ENCODE measurements at regions not wholly inside any gene's neighbourhood (a gene's known extent, or its start where the extent isn't known, plus 50 kb on each side); places are given as distances from the start of the nearest gene placed in this dataset.
A peak's percentile ranks its signal among the peaks of the same experiment; 100 is the strongest.

GRCh38 chr16:49932434-49932833 lies 76.5 kb upstream of the ZNF423 start:
- no peak overlapping the region for H3K27ac ChIP-seq (ENCODE audit: insufficient read depth, low read length)
- no peaks in the 10 kb centered on the region for H3K9me3 ChIP-seq (ENCODE audit: control insufficient read depth, insufficient read depth, low read depth, low read length)
- no peaks in the 10 kb centered on the region for H3K36me3 ChIP-seq (ENCODE audit: control insufficient read depth, insufficient read depth, low read length)
- H3K4me3 ChIP-seq (replicated peaks in 1 of 4; ENCODE audit: control extremely low read depth in 1 of 4, insufficient read depth in 1 of 4, low read depth in 3 of 4, low read length in 4 of 4) = no peak overlapping the region
- no peaks in the 10 kb centered on the region for H3K4me1 ChIP-seq (ENCODE audit: control insufficient read depth, extremely low read depth, insufficient read depth, low read length)
- no peaks in the 10 kb centered on the region for H3K79me2 ChIP-seq (ENCODE audit: control insufficient read depth, insufficient read depth, low read length)
- TF ChIP-seq EZH2 (IDR thresholded peaks at IDR 0.05; ENCODE audit: low read length, missing control alignments) (no peak), CTCF (conservative IDR thresholded peaks at IDR 0.05 in 1 of 2, IDR thresholded peaks at IDR 0.05 in 1 of 2; ENCODE audit: low read depth in 1 of 2, low read length in 2 of 2) (no peak)
- H3K9ac ChIP-seq (ENCODE audit: insufficient read depth, low read length) = no peak overlapping the region
- no peaks in the 10 kb centered on the region for H3K27me3 ChIP-seq (ENCODE audit: control insufficient read depth, insufficient read depth, low read length)
- H2AFZ ChIP-seq (ENCODE audit: low read length) = no peak overlapping the region
- H3K4me2 ChIP-seq (ENCODE audit: extremely low read depth, insufficient read depth, low read length) = no peak overlapping the region
- no peak for DNase-seq (ENCODE audit: low read depth in 2 of 2)
- H4K20me1 ChIP-seq (ENCODE audit: control insufficient read depth, extremely low read depth, insufficient read depth, low read length) = no peaks in the 10 kb centered on the region

GRCh38 chr16:49932946-49933345 lies 77.0 kb upstream of the ZNF423 start:
- H3K4me1 ChIP-seq (ENCODE audit: control insufficient read depth, extremely low read depth, insufficient read depth, low read length) = no peaks in the 10 kb centered on the region
- H3K79me2 ChIP-seq (ENCODE audit: control insufficient read depth, insufficient read depth, low read length) = no peaks in the 10 kb centered on the region
- H3K9me3 ChIP-seq (ENCODE audit: control insufficient read depth, insufficient read depth, low read depth, low read length) = no peaks in the 10 kb centered on the region
- no peaks in the 10 kb centered on the region for H3K27me3 ChIP-seq (ENCODE audit: control insufficient read depth, insufficient read depth, low read length)
- H3K36me3 ChIP-seq (ENCODE audit: control insufficient read depth, insufficient read depth, low read length) = no peaks in the 10 kb centered on the region
- H3K27ac ChIP-seq (ENCODE audit: insufficient read depth, low read length) = no peak overlapping the region
- H3K4me3 ChIP-seq (replicated peaks in 1 of 4; ENCODE audit: control extremely low read depth in 1 of 4, insufficient read depth in 1 of 4, low read depth in 3 of 4, low read length in 4 of 4) = no peak overlapping the region
- H4K20me1 ChIP-seq (ENCODE audit: control insufficient read depth, extremely low read depth, insufficient read depth, low read length) = no peaks in the 10 kb centered on the region
- no peak for TF ChIP-seq EZH2 (IDR thresholded peaks at IDR 0.05; ENCODE audit: low read length, missing control alignments)
- TF ChIP-seq CTCF (conservative IDR thresholded peaks at IDR 0.05 in 1 of 2, IDR thresholded peaks at IDR 0.05 in 1 of 2; ENCODE audit: low read depth in 1 of 2, low read length in 2 of 2) = no peak
- H3K4me2 ChIP-seq (ENCODE audit: extremely low read depth, insufficient read depth, low read length) = no peak overlapping the region
- no peak overlapping the region for H3K9ac ChIP-seq (ENCODE audit: insufficient read depth, low read length)
- peak; percentile 23 to 37 for DNase-seq (ENCODE audit: low read depth in 2 of 2)
- H2AFZ ChIP-seq (ENCODE audit: low read length) = no peak overlapping the region

- H3K4me3 ChIP-seq (replicated peaks in 1 of 4; ENCODE audit: control extremely low read depth in 1 of 4, insufficient read depth in 1 of 4, low read depth in 3 of 4, low read length in 4 of 4) = no peak overlapping the region
- no peak overlapping the region for H2AFZ ChIP-seq (ENCODE audit: low read length)
- H3K27me3 ChIP-seq (ENCODE audit: control insufficient read depth, insufficient read depth, low read length) = no peaks in the 10 kb centered on the region
- H3K27ac ChIP-seq (ENCODE audit: insufficient read depth, low read length) = no peak overlapping the region
- no peaks in the 10 kb centered on the region for H3K79me2 ChIP-seq (ENCODE audit: control insufficient read depth, insufficient read depth, low read length)
- H3K4me2 ChIP-seq (ENCODE audit: extremely low read depth, insufficient read depth, low read length) = no peak overlapping the region
- H4K20me1 ChIP-seq (ENCODE audit: control insufficient read depth, extremely low read depth, insufficient read depth, low read length) = no peaks in the 10 kb centered on the region
- DNase-seq (ENCODE audit: low read depth in 2 of 2) = no peak
- TF ChIP-seq EZH2 (IDR thresholded peaks at IDR 0.05; ENCODE audit: low read length, missing control alignments) (no peak), CTCF (conservative IDR thresholded peaks at IDR 0.05 in 1 of 2, IDR thresholded peaks at IDR 0.05 in 1 of 2; ENCODE audit: low read depth in 1 of 2, low read length in 2 of 2) (no peak)
- no peaks in the 10 kb centered on the region for H3K9me3 ChIP-seq (ENCODE audit: control insufficient read depth, insufficient read depth, low read depth, low read length)
- no peak overlapping the region for H3K9ac ChIP-seq (ENCODE audit: insufficient read depth, low read length)
- no peaks in the 10 kb centered on the region for H3K36me3 ChIP-seq (ENCODE audit: control insufficient read depth, insufficient read depth, low read length)
- H3K4me1 ChIP-seq (ENCODE audit: control insufficient read depth, extremely low read depth, insufficient read depth, low read length) = no peaks in the 10 kb centered on the region
These were observed 80.9 kb upstream of the ZNF423 start for GRCh38 chr16:49936791-49937190.

Measured in fibroblast of lung (primary cell).